ENCODE measurements at regions not wholly inside any gene's neighbourhood (a gene's known extent, or its start where the extent isn't known, plus 50 kb on each side); places are given as distances from the start of the nearest gene placed in this dataset.

DNA sequence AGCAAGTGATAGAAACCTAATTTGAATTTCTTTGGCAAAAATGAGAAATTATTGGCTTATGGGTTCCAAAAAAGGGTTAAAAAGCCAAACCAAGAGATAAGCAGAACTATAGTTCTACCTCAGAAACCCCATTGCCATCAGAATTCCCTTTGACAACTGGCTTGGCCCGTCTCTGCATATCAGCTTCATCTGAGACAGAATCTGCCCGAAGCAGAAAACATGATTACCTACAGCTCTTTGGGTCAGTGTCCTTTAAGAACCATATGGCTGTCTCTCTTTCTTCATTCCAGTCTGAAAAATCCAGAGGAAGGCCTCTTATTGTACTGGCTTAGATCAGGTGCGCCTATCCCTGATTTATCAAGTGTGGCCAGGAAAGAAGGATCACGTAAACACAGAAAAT, 49.8 kb upstream of the AGPS start:
- TF ChIP-seq, protein P1, sequence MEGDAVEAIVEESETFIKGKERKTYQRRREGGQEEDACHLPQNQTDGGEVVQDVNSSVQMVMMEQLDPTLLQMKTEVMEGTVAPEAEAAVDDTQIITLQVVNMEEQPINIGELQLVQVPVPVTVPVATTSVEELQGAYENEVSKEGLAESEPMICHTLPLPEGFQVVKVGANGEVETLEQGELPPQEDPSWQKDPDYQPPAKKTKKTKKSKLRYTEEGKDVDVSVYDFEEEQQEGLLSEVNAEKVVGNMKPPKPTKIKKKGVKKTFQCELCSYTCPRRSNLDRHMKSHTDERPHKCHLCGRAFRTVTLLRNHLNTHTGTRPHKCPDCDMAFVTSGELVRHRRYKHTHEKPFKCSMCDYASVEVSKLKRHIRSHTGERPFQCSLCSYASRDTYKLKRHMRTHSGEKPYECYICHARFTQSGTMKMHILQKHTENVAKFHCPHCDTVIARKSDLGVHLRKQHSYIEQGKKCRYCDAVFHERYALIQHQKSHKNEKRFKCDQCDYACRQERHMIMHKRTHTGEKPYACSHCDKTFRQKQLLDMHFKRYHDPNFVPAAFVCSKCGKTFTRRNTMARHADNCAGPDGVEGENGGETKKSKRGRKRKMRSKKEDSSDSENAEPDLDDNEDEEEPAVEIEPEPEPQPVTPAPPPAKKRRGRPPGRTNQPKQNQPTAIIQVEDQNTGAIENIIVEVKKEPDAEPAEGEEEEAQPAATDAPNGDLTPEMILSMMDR (IDR thresholded peaks at IDR 0.05), result no peak
- no peak for TF ChIP-seq POLR2A (IDR thresholded peaks at IDR 0.05)
- no peak overlapping the region for H3K4me3 ChIP-seq (ENCODE audit: low read depth, poor library complexity, severe bottlenecking)
- 85 to 93% methylated on average over 4 of the region's 4 CpGs for WGBS, 2 donors
- intact Hi-C loops (cut with DNase I; ENCODE audit: low total_unique reads), result loop anchor here (10.0 kb wide), 1 partner anchor 72 kb away; no protein-coding TSS in a partner anchor
- no peak for DNase-seq (ENCODE audit: low spot score in 2 of 2)
